ENCODE measurements at regions not wholly inside any gene's neighbourhood (a gene's known extent, or its start where the extent isn't known, plus 50 kb on each side); places are given as distances from the start of the nearest gene placed in this dataset.

DNA sequence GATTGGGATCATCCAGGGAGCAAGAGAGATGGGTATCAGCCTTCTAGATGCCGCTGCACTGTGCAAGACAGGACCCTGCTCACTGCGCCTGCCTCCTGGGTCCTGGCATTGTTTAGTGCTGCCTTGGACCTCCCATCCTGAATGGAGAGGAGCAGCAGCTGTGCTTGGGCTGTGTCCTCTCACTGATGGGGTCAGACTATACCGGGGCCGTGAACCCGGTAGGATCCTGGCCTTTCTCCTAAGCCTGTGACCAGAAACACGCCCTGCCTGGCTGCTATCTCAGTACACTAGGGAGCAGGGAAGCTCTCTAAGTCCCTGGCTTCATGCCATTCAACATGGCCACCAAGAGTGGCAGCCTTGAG is 309.4 kb upstream of the ZNF32 start:
- Histone ChIP-seq H4K5ac (ENCODE audit: insufficient read length, low read depth, low read length) (no peak overlapping the region), H4K20me1 (replicated peaks in 1 of 2; ENCODE audit: control insufficient read depth in 1 of 2, insufficient read depth in 2 of 2, low read length in 2 of 2) (no peaks in the 10 kb centered on the region), H3K4me1 (replicated peaks in 1 of 4; ENCODE audit: control insufficient read depth in 3 of 4, insufficient read depth in 4 of 4, low read length in 3 of 4) (no peaks in the 10 kb centered on the region; a peak in 1 of 7 replicates), H2BK12ac (ENCODE audit: low read depth, low read length) (no peak overlapping the region), H3K27ac (ENCODE audit: low read depth, low read length) (no peak overlapping the region), H3K79me1 (ENCODE audit: low read depth, low read length) (no peaks in the 10 kb centered on the region), H2BK20ac (ENCODE audit: low read length) (no peak overlapping the region), H3K9ac (replicated peaks in 1 of 4; ENCODE audit: extremely low read depth in 1 of 4, low read depth in 3 of 4, low read length in 3 of 4) (no peak overlapping the region), H3K36me3 (ENCODE audit: control insufficient read depth in 2 of 4, insufficient read depth in 4 of 4, low read length in 3 of 4) (no peaks in the 10 kb centered on the region), H3K4me3 (ENCODE audit: extremely low read depth in 1 of 4, insufficient read depth in 2 of 4, low read depth in 3 of 4, low read length in 4 of 4) (no peak overlapping the region), H3K18ac (ENCODE audit: extremely low read depth, low read length) (no peak overlapping the region), H3K23me2 (ENCODE audit: low read depth, low read length) (no peaks in the 10 kb centered on the region), H3K27me3 (replicated peaks in 1 of 4; ENCODE audit: control insufficient read depth in 3 of 4, extremely low read depth in 1 of 4, insufficient read depth in 3 of 4, low read length in 3 of 4) (no peaks in the 10 kb centered on the region), H3K23ac (ENCODE audit: insufficient read length) (no peak overlapping the region), H2BK15ac (ENCODE audit: low read length) (no peak overlapping the region), H2AK5ac (ENCODE audit: low read depth, low read length) (no peak overlapping the region), H2AFZ (ENCODE audit: low read length) (no peak overlapping the region), H3K9me3 (ENCODE audit: insufficient read depth in 2 of 2, low read depth in 1 of 2, low read length in 1 of 2) (no peaks in the 10 kb centered on the region), H2BK5ac (ENCODE audit: low read depth, low read length) (no peak overlapping the region), H3K79me2 (ENCODE audit: control insufficient read depth in 1 of 2, insufficient read depth in 2 of 2, low read length in 2 of 2) (no peaks in the 10 kb centered on the region), H3K4ac (replicated peaks; ENCODE audit: insufficient read length, low read depth, low read length) (no peak overlapping the region), H4K8ac (ENCODE audit: extremely low read depth, insufficient read depth, low read length) (no peak overlapping the region; the same call in 1 of the 2 replicates), H3K4me2 (ENCODE audit: insufficient read depth in 1 of 2, low read depth in 2 of 2, low read length in 2 of 2) (no peak overlapping the region), H4K91ac (replicated peaks; ENCODE audit: insufficient read length, low read length) (no peak overlapping the region), H3K14ac (ENCODE audit: insufficient read length) (no peak overlapping the region), H3K56ac (replicated peaks; ENCODE audit: insufficient read length, low read depth, low read length) (no peak overlapping the region), H2BK120ac (replicated peaks; ENCODE audit: low read depth, low read length) (no peak overlapping the region)
- POLR2A ChIA-PET (ENCODE audit: partially characterized antibody), result interaction anchor here (0.5 kb wide), 1 partner anchor 286 kb away, joined by 3 read pairs; no protein-coding TSS in a partner anchor
- TF ChIP-seq TCF12 (IDR thresholded peaks at IDR 0.05; ENCODE audit: low read depth, low read length) (no peak), POLR2A (IDR thresholded peaks at IDR 0.05; ENCODE audit: control extremely low read depth in 1 of 2, low read depth in 2 of 2, low read length in 2 of 2) (no peak), TAF1 (IDR thresholded peaks at IDR 0.05; ENCODE audit: low read depth, low read length) (no peak), SRF (IDR thresholded peaks at IDR 0.05; ENCODE audit: low read depth, low read length) (no peak), BACH1 (IDR thresholded peaks at IDR 0.05; ENCODE audit: low read length) (no peak), EGR1 (IDR thresholded peaks at IDR 0.05; ENCODE audit: borderline replicate concordance, low read depth, low read length) (no peak), SAP30 (IDR thresholded peaks at IDR 0.05; ENCODE audit: insufficient read depth, insufficient replicate concordance, low read length) (no peak), TEAD4 (IDR thresholded peaks at IDR 0.05; ENCODE audit: low read depth, low read length) (no peak)
- DNase-seq (ENCODE audit: low read depth in 1 of 2, low spot score in 2 of 2) (no peak), FAIRE-seq (no peak)
- CTCF ChIA-PET (ENCODE audit: partially characterized antibody), result no interaction called here
- 91% methylated on average over 6 of the region's 6 CpGs; no CpG with 5 or more reads in 1 of the 2 experiments for WGBS, 2 experiments (ENCODE audit: extremely low coverage in 1 of 2, insufficient coverage in 1 of 2, insufficient read length in 1 of 2, insufficient replicate concordance in 2 of 2, low coverage in 1 of 2, low lambda C conversion rate in 2 of 2, missing lambda C conversion rate in 1 of 2)

All from H1 (cell line).